ENCODE measurements at regions not wholly inside any gene's neighbourhood (a gene's known extent, or its start where the extent isn't known, plus 50 kb on each side); places are given as distances from the start of the nearest gene placed in this dataset.
"Not testable (repeated sequence)": the region's sequence is repeated elsewhere in the genome, so short reads cannot be mapped to it uniquely, and the experiment has no call there.

GRCh38 chr10:125231116-125231812 lies 70.9 kb upstream of the CTBP2 start:
- no peak overlapping the region for H3K4me3 ChIP-seq (ENCODE audit: control insufficient read depth, low read depth, low read length)
- TF ChIP-seq, protein P1, sequence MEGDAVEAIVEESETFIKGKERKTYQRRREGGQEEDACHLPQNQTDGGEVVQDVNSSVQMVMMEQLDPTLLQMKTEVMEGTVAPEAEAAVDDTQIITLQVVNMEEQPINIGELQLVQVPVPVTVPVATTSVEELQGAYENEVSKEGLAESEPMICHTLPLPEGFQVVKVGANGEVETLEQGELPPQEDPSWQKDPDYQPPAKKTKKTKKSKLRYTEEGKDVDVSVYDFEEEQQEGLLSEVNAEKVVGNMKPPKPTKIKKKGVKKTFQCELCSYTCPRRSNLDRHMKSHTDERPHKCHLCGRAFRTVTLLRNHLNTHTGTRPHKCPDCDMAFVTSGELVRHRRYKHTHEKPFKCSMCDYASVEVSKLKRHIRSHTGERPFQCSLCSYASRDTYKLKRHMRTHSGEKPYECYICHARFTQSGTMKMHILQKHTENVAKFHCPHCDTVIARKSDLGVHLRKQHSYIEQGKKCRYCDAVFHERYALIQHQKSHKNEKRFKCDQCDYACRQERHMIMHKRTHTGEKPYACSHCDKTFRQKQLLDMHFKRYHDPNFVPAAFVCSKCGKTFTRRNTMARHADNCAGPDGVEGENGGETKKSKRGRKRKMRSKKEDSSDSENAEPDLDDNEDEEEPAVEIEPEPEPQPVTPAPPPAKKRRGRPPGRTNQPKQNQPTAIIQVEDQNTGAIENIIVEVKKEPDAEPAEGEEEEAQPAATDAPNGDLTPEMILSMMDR (IDR thresholded peaks at IDR 0.05; ENCODE audit: control insufficient read depth, insufficient read depth, low read depth, low read length, missing control alignments): peak; percentile 9
- DNase-seq (ENCODE audit: low read depth): peak; percentile 82

DNA sequence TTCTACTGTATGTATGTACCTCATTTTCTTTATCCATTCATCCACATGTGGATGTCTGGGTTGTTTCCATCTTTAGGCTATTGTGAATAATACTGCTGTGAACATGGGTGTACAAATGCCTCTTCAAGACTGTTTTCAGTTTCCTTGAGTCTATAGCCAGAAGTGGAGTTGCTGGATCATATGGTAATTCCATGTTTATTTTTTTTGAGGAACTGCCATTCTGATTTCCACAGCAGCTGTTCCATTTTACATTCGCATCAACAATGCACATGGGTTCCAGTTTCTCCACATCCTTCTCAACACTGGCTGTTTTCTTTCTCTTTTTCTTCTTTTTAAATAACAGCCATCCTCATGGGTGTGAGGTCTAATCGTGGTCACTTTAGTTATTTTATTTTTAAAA lies 69.9 kb upstream of the CTBP2 start:
- DNase-seq (ENCODE audit: low read depth): no peak
- TF ChIP-seq, protein P1 (IDR thresholded peaks at IDR 0.05; ENCODE audit: control insufficient read depth, insufficient read depth, low read depth, low read length, missing control alignments): no peak
- H3K4me3 ChIP-seq (ENCODE audit: control insufficient read depth, low read depth, low read length): no peak overlapping the region

- H3K4me3 ChIP-seq (ENCODE audit: control insufficient read depth, low read depth, low read length); DNase-seq (ENCODE audit: low read depth): not testable (repeated sequence)
Observed at GRCh38 chr10:125228245-125228940, 68.0 kb upstream of the CTBP2 start.

DNA sequence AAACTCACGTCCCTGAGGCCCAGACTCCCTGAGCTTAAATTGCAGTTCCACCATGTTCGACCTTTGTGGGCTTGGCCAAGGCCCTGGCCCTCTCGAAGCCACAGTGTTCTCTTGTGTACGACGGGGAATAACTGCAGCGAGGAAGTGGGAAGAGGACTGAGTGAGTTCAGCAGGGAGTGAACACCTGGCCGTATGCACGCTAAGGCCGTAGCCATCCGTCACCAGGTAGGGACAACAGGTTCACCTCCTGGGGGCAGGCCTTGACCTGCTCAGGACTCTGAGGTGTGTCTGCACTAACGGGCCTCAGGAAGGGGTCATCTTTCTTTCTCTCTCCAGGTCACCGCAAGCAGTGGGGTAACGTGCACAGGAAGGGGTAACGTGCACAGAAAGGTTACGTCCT lies 67.2 kb upstream of the CTBP2 start:
- no peak overlapping the region for H3K4me3 ChIP-seq (ENCODE audit: control insufficient read depth, low read depth, low read length)
- TF ChIP-seq, protein P1 (IDR thresholded peaks at IDR 0.05; ENCODE audit: control insufficient read depth, insufficient read depth, low read depth, low read length, missing control alignments): no peak
- no peak for DNase-seq (ENCODE audit: low read depth)

- no peak for DNase-seq (ENCODE audit: low read depth)
- TF ChIP-seq, protein P1 (IDR thresholded peaks at IDR 0.05; ENCODE audit: control insufficient read depth, insufficient read depth, low read depth, low read length, missing control alignments): no peak
- no peak overlapping the region for H3K4me3 ChIP-seq (ENCODE audit: control insufficient read depth, low read depth, low read length)
Observed at GRCh38 chr10:125226823-125227222, 66.5 kb upstream of the CTBP2 start.

DNA sequence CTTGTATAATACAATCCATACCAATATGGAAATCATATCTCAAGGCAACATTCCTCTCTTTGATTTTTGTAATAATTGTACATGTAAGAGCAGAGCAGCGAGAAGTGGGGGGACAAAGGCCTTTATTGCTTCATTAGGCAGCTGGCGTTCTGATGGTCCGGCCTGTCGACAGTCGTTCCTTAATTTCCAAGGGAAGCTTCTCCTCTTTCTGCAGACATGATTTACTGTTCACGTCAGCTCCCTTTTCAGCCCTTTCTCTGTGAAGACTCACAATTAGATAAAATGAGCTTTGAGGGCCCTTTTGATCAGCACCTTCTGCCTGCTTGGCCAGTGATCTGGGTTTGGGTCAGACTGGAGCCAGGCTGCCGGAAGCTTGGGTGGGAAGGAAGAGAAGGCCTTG lies 65.6 kb upstream of the CTBP2 start:
- DNase-seq (ENCODE audit: low read depth): no peak
- TF ChIP-seq, protein P1 (IDR thresholded peaks at IDR 0.05; ENCODE audit: control insufficient read depth, insufficient read depth, low read depth, low read length, missing control alignments): no peak
- no peak overlapping the region for H3K4me3 ChIP-seq (ENCODE audit: control insufficient read depth, low read depth, low read length)

GRCh38 chr10:125225051-125225450 lies 64.7 kb upstream of the CTBP2 start:
- no peak for DNase-seq (ENCODE audit: low read depth)
- TF ChIP-seq, protein P1 (IDR thresholded peaks at IDR 0.05; ENCODE audit: control insufficient read depth, insufficient read depth, low read depth, low read length, missing control alignments): no peak
- H3K4me3 ChIP-seq (ENCODE audit: control insufficient read depth, low read depth, low read length): no peak overlapping the region

Data from AG09309 (cell line).